ENCODE measurements at regions not wholly inside any gene's neighbourhood (a gene's known extent, or its start where the extent isn't known, plus 50 kb on each side); places are given as distances from the start of the nearest gene placed in this dataset.

- no peaks in the 10 kb centered on the region for H3K79me2 ChIP-seq (ENCODE audit: insufficient read depth, low read depth)
- H3K27me3 ChIP-seq (ENCODE audit: insufficient read depth, low read depth), result no peaks in the 10 kb centered on the region
- no peaks in the 10 kb centered on the region for H3K36me3 ChIP-seq (ENCODE audit: insufficient read depth)
- H3K4me3 ChIP-seq (IDR thresholded peaks at IDR 0.05; ENCODE audit: insufficient read depth, low read depth, low read length), result no peak overlapping the region
- no peak for TF ChIP-seq CTCF (conservative IDR thresholded peaks at IDR 0.05; ENCODE audit: low read depth, low read length)
- no peaks in the 10 kb centered on the region for H4K20me1 ChIP-seq (ENCODE audit: insufficient read depth)
- H3K4me1 ChIP-seq (ENCODE audit: low read depth, poor library complexity, severe bottlenecking), result no peaks in the 10 kb centered on the region
- no peak overlapping the region for H2AFZ ChIP-seq (ENCODE audit: low read depth)
- no peak overlapping the region for H3K9ac ChIP-seq
- H3K27ac ChIP-seq, result no peak overlapping the region
- no peak overlapping the region for H3K4me2 ChIP-seq
Observed at GRCh38 chr13:58048670-58049069, 417.1 kb downstream of the PCDH17 start.

- no peak for TF ChIP-seq CTCF (conservative IDR thresholded peaks at IDR 0.05; ENCODE audit: low read depth, low read length)
- H3K27ac ChIP-seq, result no peak overlapping the region
- H3K4me3 ChIP-seq (IDR thresholded peaks at IDR 0.05; ENCODE audit: insufficient read depth, low read depth, low read length), result no peak overlapping the region
- H3K4me1 ChIP-seq (ENCODE audit: low read depth, poor library complexity, severe bottlenecking), result no peaks in the 10 kb centered on the region
- H3K79me2 ChIP-seq (ENCODE audit: insufficient read depth, low read depth), result no peaks in the 10 kb centered on the region
- no peaks in the 10 kb centered on the region for H3K36me3 ChIP-seq (ENCODE audit: insufficient read depth)
- no peaks in the 10 kb centered on the region for H4K20me1 ChIP-seq (ENCODE audit: insufficient read depth)
- no peak overlapping the region for H2AFZ ChIP-seq (ENCODE audit: low read depth)
- no peak overlapping the region for H3K9ac ChIP-seq
- no peak overlapping the region for H3K4me2 ChIP-seq
- no peaks in the 10 kb centered on the region for H3K27me3 ChIP-seq (ENCODE audit: insufficient read depth, low read depth)
Observed at GRCh38 chr13:58051396-58051795, 419.9 kb downstream of the PCDH17 start.

DNA sequence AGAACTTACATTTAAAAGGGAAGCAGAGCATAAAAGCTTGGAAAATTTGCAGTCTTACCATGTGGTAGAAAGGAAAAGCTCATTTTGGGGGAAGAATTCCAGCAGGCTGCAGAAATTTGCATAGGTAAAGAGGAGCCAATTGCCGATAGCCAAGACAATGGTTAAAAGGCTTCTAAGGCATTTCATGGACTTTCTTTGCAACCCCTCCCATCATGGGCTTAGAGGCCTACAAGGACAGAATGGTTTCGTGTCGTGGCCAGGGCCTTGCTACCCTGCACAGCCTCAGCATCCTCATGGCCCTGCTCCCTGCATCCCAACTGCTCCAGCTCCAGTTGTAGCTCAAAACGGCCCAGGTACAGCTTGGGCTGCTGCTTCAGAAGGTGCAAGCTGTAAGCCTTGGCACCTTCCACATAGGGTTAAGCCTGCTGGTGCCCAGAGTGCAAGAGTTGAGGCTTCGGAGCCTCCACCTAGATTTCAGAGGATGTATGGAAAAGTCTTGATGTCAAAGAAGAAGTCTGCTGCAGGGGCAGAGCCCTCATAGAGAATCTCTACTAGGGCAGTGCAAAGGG is 420.3 kb downstream of the PCDH17 start:
- no peaks in the 10 kb centered on the region for H4K20me1 ChIP-seq (ENCODE audit: insufficient read depth)
- H3K4me2 ChIP-seq, result no peak overlapping the region
- H3K27me3 ChIP-seq (ENCODE audit: insufficient read depth, low read depth), result no peaks in the 10 kb centered on the region
- H3K4me3 ChIP-seq (IDR thresholded peaks at IDR 0.05; ENCODE audit: insufficient read depth, low read depth, low read length), result no peak overlapping the region
- no peak overlapping the region for H3K9ac ChIP-seq
- H3K27ac ChIP-seq, result no peak overlapping the region
- no peaks in the 10 kb centered on the region for H3K79me2 ChIP-seq (ENCODE audit: insufficient read depth, low read depth)
- no peak for TF ChIP-seq CTCF (conservative IDR thresholded peaks at IDR 0.05; ENCODE audit: low read depth, low read length)
- H3K36me3 ChIP-seq (ENCODE audit: insufficient read depth), result no peaks in the 10 kb centered on the region
- H2AFZ ChIP-seq (ENCODE audit: low read depth), result no peak overlapping the region
- H3K4me1 ChIP-seq (ENCODE audit: low read depth, poor library complexity, severe bottlenecking), result no peaks in the 10 kb centered on the region

- Histone ChIP-seq H3K79me2 (ENCODE audit: insufficient read depth, low read depth) (no peaks in the 10 kb centered on the region), H3K27me3 (ENCODE audit: insufficient read depth, low read depth) (no peaks in the 10 kb centered on the region), H3K4me1 (ENCODE audit: low read depth, poor library complexity, severe bottlenecking) (no peaks in the 10 kb centered on the region), H3K9ac (no peak overlapping the region), H3K36me3 (ENCODE audit: insufficient read depth) (no peaks in the 10 kb centered on the region), H2AFZ (ENCODE audit: low read depth) (no peak overlapping the region), H3K4me2 (no peak overlapping the region), H3K4me3 (IDR thresholded peaks at IDR 0.05; ENCODE audit: insufficient read depth, low read depth, low read length) (no peak overlapping the region), H3K27ac (no peak overlapping the region), H4K20me1 (ENCODE audit: insufficient read depth) (no peaks in the 10 kb centered on the region)
- no peak for TF ChIP-seq CTCF (conservative IDR thresholded peaks at IDR 0.05; ENCODE audit: low read depth, low read length)
Observed at GRCh38 chr13:58056426-58056825, 424.9 kb downstream of the PCDH17 start.
